Kidney (tissue), 13 donors: ENCODE measurements at regions not wholly inside any gene's neighbourhood (a gene's known extent, or its start where the extent isn't known, plus 50 kb on each side); places are given as distances from the start of the nearest gene placed in this dataset.

Experiments used
- DNase-seq, 5 donors: peaks; one replicate each; pipeline ENCODE4 v3.0.0-alpha.2; 2013 to 2020
- FAIRE-seq: peaks from 2 replicates; lab custom pipeline; 2012; peaks lifted over from hg19 to GRCh38; lab: Jason Lieb, UNC
- H3K27ac ChIP-seq, 2 donors: one replicate each; pipeline ENCODE4 v1.7.0; 2013; ENCODE audit warnings: low read depth in 2 of 2, low read length in 2 of 2, inconsistent platforms in 1 of 2
- H3K27me3 ChIP-seq: one replicate; pipeline ENCODE4 v1.7.1; 2013; ENCODE audit warnings: low read length, inconsistent platforms; ENCODE audit not compliant: control insufficient read depth, insufficient read depth
- H3K36me3 ChIP-seq, 3 donors: one replicate each; pipeline versions ENCODE4 v1.7.0 to v1.7.1; 2013; ENCODE audit warnings: low read length in 3 of 3, control low read depth in 1 of 3, inconsistent platforms in 1 of 3; ENCODE audit not compliant: insufficient read depth in 3 of 3, control insufficient read depth in 2 of 3
- H3K4me1 ChIP-seq, 3 donors: one replicate each; pipeline versions ENCODE4 v1.7.0 to v1.7.1; 2013; ENCODE audit warnings: low read length in 3 of 3, inconsistent platforms in 1 of 3, low read depth in 1 of 3; ENCODE audit not compliant: control insufficient read depth in 2 of 3, insufficient read depth in 2 of 3
- H3K4me3 ChIP-seq, 3 donors: one replicate each; pipeline versions ENCODE4 v1.7.0 to v1.8.1; 2013; ENCODE audit warnings: low read length in 3 of 3, control low read depth in 1 of 3, inconsistent platforms in 1 of 3
- H3K9ac ChIP-seq, 3 donors: one replicate each; pipeline versions ENCODE4 v1.7.0 to v1.7.1; 2013; ENCODE audit warnings: low read length in 3 of 3, control low read depth in 1 of 3, inconsistent platforms in 1 of 3
- H3K9me3 ChIP-seq, 3 donors: one replicate each; pipeline versions ENCODE4 v1.7.0 to v1.7.1; 2013; ENCODE audit warnings: low read length in 3 of 3, control low read depth in 1 of 3, inconsistent platforms in 1 of 3; ENCODE audit not compliant: control insufficient read depth in 2 of 3, insufficient read depth in 1 of 3
- CTCF ChIP-seq: IDR thresholded peaks from 3 replicates; pipeline ENCODE4 v1.5.1; 2012; ENCODE audit warnings: mild to moderate bottlenecking, moderate library complexity, borderline replicate concordance; ENCODE audit not compliant: insufficient read depth; ENCODE audit errors: extremely low read depth
- intact Hi-C: fragments of 100-400 bp; cut with DNase I; formaldehyde crosslinking; loops from one replicate; pipeline ENCODE4 v1.11.1; 2022
- donor health status: control.
- donor health status: control.
- donor health status: control.
- donor health status: control.
- donor health status: control.
- donor health status: DM: yes; HTN: yes; CAD: no.
- donor health status: Normal renal cell carcinoma (clear cell type).

GRCh38 chr18:11495441-11495840 is 114.0 kb upstream of the SLC35G4 start:
- intact Hi-C loops: no loop called here
- H3K4me1 ChIP-seq: no peaks in the 10 kb centered on the region
- no peak overlapping the region for H3K27ac ChIP-seq
- H3K9ac ChIP-seq: no peak overlapping the region
- no peak for DNase-seq
- no peak for FAIRE-seq
- no peaks in the 10 kb centered on the region for H3K9me3 ChIP-seq
- no peak overlapping the region for H3K4me3 ChIP-seq
- no peaks in the 10 kb centered on the region for H3K27me3 ChIP-seq
- H3K36me3 ChIP-seq: no peaks in the 10 kb centered on the region
- no peak for TF ChIP-seq CTCF

- H3K4me3 ChIP-seq: no peak overlapping the region
- no peaks in the 10 kb centered on the region for H3K4me1 ChIP-seq
- H3K27me3 ChIP-seq: no peaks in the 10 kb centered on the region
- no peak overlapping the region for H3K9ac ChIP-seq
- intact Hi-C loops: no loop called here
- TF ChIP-seq CTCF: no peak
- DNase-seq (no peak), FAIRE-seq (no peak)
- no peaks in the 10 kb centered on the region for H3K36me3 ChIP-seq
- no peak overlapping the region for H3K27ac ChIP-seq
- H3K9me3 ChIP-seq: no peaks in the 10 kb centered on the region
Measured at GRCh38 chr18:11494107-11494506, 115.3 kb upstream of the SLC35G4 start.

GRCh38 chr18:11489266-11489899 is 120.0 kb upstream of the SLC35G4 start:
- no peak for TF ChIP-seq CTCF
- Histone ChIP-seq H3K9me3 (no peaks in the 10 kb centered on the region), H3K9ac (no peak overlapping the region), H3K36me3 (no peaks in the 10 kb centered on the region), H3K27ac (no peak overlapping the region), H3K4me1 (no peaks in the 10 kb centered on the region), H3K4me3 (no peak overlapping the region), H3K27me3 (no peaks in the 10 kb centered on the region)
- intact Hi-C loops: no loop called here
- FAIRE-seq (no peak), DNase-seq (no peak)

- Histone ChIP-seq H3K9me3 (no peaks in the 10 kb centered on the region), H3K27ac (no peak overlapping the region), H3K4me1 (no peaks in the 10 kb centered on the region), H3K27me3 (no peaks in the 10 kb centered on the region), H3K4me3 (no peak overlapping the region), H3K36me3 (no peaks in the 10 kb centered on the region), H3K9ac (no peak overlapping the region)
- intact Hi-C loops: no loop called here
- no peak for TF ChIP-seq CTCF
- no peak for FAIRE-seq
- DNase-seq: no peak
Measured at GRCh38 chr18:11488175-11488574, 121.2 kb upstream of the SLC35G4 start.
